ENCODE measurements at regions not wholly inside any gene's neighbourhood (a gene's known extent, or its start where the extent isn't known, plus 50 kb on each side); places are given as distances from the start of the nearest gene placed in this dataset.

GRCh38 chr5:161042443-161042842, 190.4 kb upstream of the ATP10B start:
- no peak overlapping the region for H3K27ac ChIP-seq (ENCODE audit: low read depth, low read length, severe bottlenecking)
- H3K4me1 ChIP-seq (ENCODE audit: control insufficient read depth, insufficient read depth, low read length, poor library complexity, severe bottlenecking) = no peaks in the 10 kb centered on the region
- H3K4me3 ChIP-seq (ENCODE audit: extremely low read depth, insufficient read depth, low read length, poor library complexity, severe bottlenecking) = no peak overlapping the region
- no peaks in the 10 kb centered on the region for H3K36me3 ChIP-seq (ENCODE audit: control insufficient read depth, insufficient read depth, low read length)
- WGBS, 2 experiments (ENCODE audit: insufficient coverage in 2 of 2) = no CpG with 5 or more reads among the region's 1 CpG
- H3K9me3 ChIP-seq (ENCODE audit: control insufficient read depth, low read length) = no peaks in the 10 kb centered on the region

- H3K36me3 ChIP-seq (ENCODE audit: control insufficient read depth, insufficient read depth, low read length) = no peaks in the 10 kb centered on the region
- H3K9me3 ChIP-seq (ENCODE audit: control insufficient read depth, low read length) = no peaks in the 10 kb centered on the region
- no CpG with 5 or more reads among the region's 1 CpG for WGBS, 2 experiments (ENCODE audit: insufficient coverage in 2 of 2)
- no peak overlapping the region for H3K27ac ChIP-seq (ENCODE audit: low read depth, low read length, severe bottlenecking)
- H3K4me1 ChIP-seq (ENCODE audit: control insufficient read depth, insufficient read depth, low read length, poor library complexity, severe bottlenecking) = no peaks in the 10 kb centered on the region
- no peak overlapping the region for H3K4me3 ChIP-seq (ENCODE audit: extremely low read depth, insufficient read depth, low read length, poor library complexity, severe bottlenecking)
Measured at GRCh38 chr5:161040818-161041217, 188.8 kb upstream of the ATP10B start.

- Histone ChIP-seq H3K9me3 (ENCODE audit: control insufficient read depth, low read length) (no peaks in the 10 kb centered on the region), H3K36me3 (ENCODE audit: control insufficient read depth, insufficient read depth, low read length) (no peaks in the 10 kb centered on the region), H3K4me3 (ENCODE audit: extremely low read depth, insufficient read depth, low read length, poor library complexity, severe bottlenecking) (no peak overlapping the region), H3K27ac (ENCODE audit: low read depth, low read length, severe bottlenecking) (no peak overlapping the region), H3K4me1 (ENCODE audit: control insufficient read depth, insufficient read depth, low read length, poor library complexity, severe bottlenecking) (no peaks in the 10 kb centered on the region)
- WGBS, 2 experiments (ENCODE audit: insufficient coverage in 2 of 2) = 88 to 95% methylated on average over 1 of the region's 3 CpGs
Measured at GRCh38 chr5:161036296-161036695, 184.3 kb upstream of the ATP10B start.

GRCh38 chr5:161034451-161034850, 182.4 kb upstream of the ATP10B start:
- Histone ChIP-seq H3K4me3 (ENCODE audit: extremely low read depth, insufficient read depth, low read length, poor library complexity, severe bottlenecking) (no peak overlapping the region), H3K36me3 (ENCODE audit: control insufficient read depth, insufficient read depth, low read length) (no peaks in the 10 kb centered on the region), H3K9me3 (ENCODE audit: control insufficient read depth, low read length) (no peaks in the 10 kb centered on the region), H3K4me1 (ENCODE audit: control insufficient read depth, insufficient read depth, low read length, poor library complexity, severe bottlenecking) (no peaks in the 10 kb centered on the region), H3K27ac (ENCODE audit: low read depth, low read length, severe bottlenecking) (no peak overlapping the region)
- no CpG with 5 or more reads among the region's 1 CpG for WGBS, 2 experiments (ENCODE audit: insufficient coverage in 2 of 2)

- Histone ChIP-seq H3K4me3 (ENCODE audit: extremely low read depth, insufficient read depth, low read length, poor library complexity, severe bottlenecking) (no peak overlapping the region), H3K36me3 (ENCODE audit: control insufficient read depth, insufficient read depth, low read length) (no peaks in the 10 kb centered on the region), H3K4me1 (ENCODE audit: control insufficient read depth, insufficient read depth, low read length, poor library complexity, severe bottlenecking) (no peaks in the 10 kb centered on the region), H3K27ac (ENCODE audit: low read depth, low read length, severe bottlenecking) (no peak overlapping the region), H3K9me3 (ENCODE audit: control insufficient read depth, low read length) (no peaks in the 10 kb centered on the region)
- WGBS, 2 experiments (ENCODE audit: insufficient coverage in 2 of 2) = 59 to 95% methylated on average over 2 to 3 of the region's 3 CpGs
Measured at GRCh38 chr5:161030229-161030628, 178.2 kb upstream of the ATP10B start.

- Histone ChIP-seq H3K9me3 (ENCODE audit: control insufficient read depth, low read length) (no peaks in the 10 kb centered on the region), H3K36me3 (ENCODE audit: control insufficient read depth, insufficient read depth, low read length) (no peaks in the 10 kb centered on the region), H3K27ac (ENCODE audit: low read depth, low read length, severe bottlenecking) (no peak overlapping the region), H3K4me1 (ENCODE audit: control insufficient read depth, insufficient read depth, low read length, poor library complexity, severe bottlenecking) (no peaks in the 10 kb centered on the region), H3K4me3 (ENCODE audit: extremely low read depth, insufficient read depth, low read length, poor library complexity, severe bottlenecking) (no peak overlapping the region)
Measured at GRCh38 chr5:161027763-161028162, 175.8 kb upstream of the ATP10B start.

GRCh38 chr5:161023551-161023950, 171.5 kb upstream of the ATP10B start:
- 80% methylated on average over 1 of the region's 4 CpGs; no CpG with 5 or more reads in 1 of the 2 experiments for WGBS, 2 experiments (ENCODE audit: insufficient coverage in 2 of 2)
- Histone ChIP-seq H3K27ac (ENCODE audit: low read depth, low read length, severe bottlenecking) (no peak overlapping the region), H3K9me3 (ENCODE audit: control insufficient read depth, low read length) (no peaks in the 10 kb centered on the region), H3K4me1 (ENCODE audit: control insufficient read depth, insufficient read depth, low read length, poor library complexity, severe bottlenecking) (no peaks in the 10 kb centered on the region), H3K36me3 (ENCODE audit: control insufficient read depth, insufficient read depth, low read length) (no peaks in the 10 kb centered on the region), H3K4me3 (ENCODE audit: extremely low read depth, insufficient read depth, low read length, poor library complexity, severe bottlenecking) (no peak overlapping the region)

GRCh38 chr5:161022151-161022550, 170.1 kb upstream of the ATP10B start:
- no peak overlapping the region for H3K4me3 ChIP-seq (ENCODE audit: extremely low read depth, insufficient read depth, low read length, poor library complexity, severe bottlenecking)
- WGBS, 2 experiments (ENCODE audit: insufficient coverage in 2 of 2) = no CpG with 5 or more reads among the region's 2 CpGs
- no peaks in the 10 kb centered on the region for H3K9me3 ChIP-seq (ENCODE audit: control insufficient read depth, low read length)
- no peaks in the 10 kb centered on the region for H3K4me1 ChIP-seq (ENCODE audit: control insufficient read depth, insufficient read depth, low read length, poor library complexity, severe bottlenecking)
- H3K36me3 ChIP-seq (ENCODE audit: control insufficient read depth, insufficient read depth, low read length) = no peaks in the 10 kb centered on the region
- H3K27ac ChIP-seq (ENCODE audit: low read depth, low read length, severe bottlenecking) = no peak overlapping the region

- Histone ChIP-seq H3K9me3 (ENCODE audit: control insufficient read depth, low read length) (no peaks in the 10 kb centered on the region), H3K4me1 (ENCODE audit: control insufficient read depth, insufficient read depth, low read length, poor library complexity, severe bottlenecking) (no peaks in the 10 kb centered on the region), H3K36me3 (ENCODE audit: control insufficient read depth, insufficient read depth, low read length) (no peaks in the 10 kb centered on the region), H3K4me3 (ENCODE audit: extremely low read depth, insufficient read depth, low read length, poor library complexity, severe bottlenecking) (no peak overlapping the region), H3K27ac (ENCODE audit: low read depth, low read length, severe bottlenecking) (no peak overlapping the region)
- 80 to 83% methylated on average over 1 of the region's 1 CpG for WGBS, 2 experiments (ENCODE audit: insufficient coverage in 2 of 2)
Measured at GRCh38 chr5:161009817-161010216, 157.8 kb upstream of the ATP10B start.

GRCh38 chr5:161009194-161009593, 157.2 kb upstream of the ATP10B start:
- no peaks in the 10 kb centered on the region for H3K36me3 ChIP-seq (ENCODE audit: control insufficient read depth, insufficient read depth, low read length)
- no peak overlapping the region for H3K4me3 ChIP-seq (ENCODE audit: extremely low read depth, insufficient read depth, low read length, poor library complexity, severe bottlenecking)
- H3K9me3 ChIP-seq (ENCODE audit: control insufficient read depth, low read length) = no peaks in the 10 kb centered on the region
- no peak overlapping the region for H3K27ac ChIP-seq (ENCODE audit: low read depth, low read length, severe bottlenecking)
- 19 to 75% methylated on average over 1 to 2 of the region's 2 CpGs for WGBS, 2 experiments (ENCODE audit: insufficient coverage in 2 of 2)
- H3K4me1 ChIP-seq (ENCODE audit: control insufficient read depth, insufficient read depth, low read length, poor library complexity, severe bottlenecking) = no peaks in the 10 kb centered on the region

- WGBS, 2 experiments (ENCODE audit: insufficient coverage in 2 of 2) = 83 to 100% methylated on average over 2 of the region's 2 CpGs
- Histone ChIP-seq H3K27ac (ENCODE audit: low read depth, low read length, severe bottlenecking) (no peak overlapping the region), H3K36me3 (ENCODE audit: control insufficient read depth, insufficient read depth, low read length) (no peaks in the 10 kb centered on the region)
Measured at GRCh38 chr5:161007879-161008278, 155.9 kb upstream of the ATP10B start.

More at GRCh38 chr5:161007879-161008278, 155.9 kb upstream of the ATP10B start:
- H3K4me3 ChIP-seq (ENCODE audit: extremely low read depth, insufficient read depth, low read length, poor library complexity, severe bottlenecking) = no peak overlapping the region
- no peaks in the 10 kb centered on the region for H3K9me3 ChIP-seq (ENCODE audit: control insufficient read depth, low read length)
- H3K4me1 ChIP-seq (ENCODE audit: control insufficient read depth, insufficient read depth, low read length, poor library complexity, severe bottlenecking) = no peaks in the 10 kb centered on the region

Data from mesodermal cell (in vitro differentiated cells).